DND-41 (cell line): ENCODE measurements at regions not wholly inside any gene's neighbourhood (a gene's known extent, or its start where the extent isn't known, plus 50 kb on each side); places are given as distances from the start of the nearest gene placed in this dataset.

Source experiments
- CTCF ChIP-seq: IDR thresholded peaks from 2 replicates; pipeline ENCODE4 v1.5.1; 2012; ENCODE audit warnings: borderline replicate concordance, low read length, moderate library complexity, mild to moderate bottlenecking; ENCODE audit not compliant: poor library complexity, severe bottlenecking; ENCODE audit errors: extremely low read depth
- EZH2 ChIP-seq: IDR thresholded peaks from 3 replicates; pipeline ENCODE4 v1.6.1; 2012; ENCODE audit warnings: borderline replicate concordance, low read depth, mild to moderate bottlenecking, moderate library complexity, low read length, inconsistent platforms; ENCODE audit not compliant: severe bottlenecking

- TF ChIP-seq CTCF: no peak
- TF ChIP-seq EZH2: no peak
These were observed 76.1 kb upstream of the ASIC2 start for GRCh38 chr17:33369149-33369548.
